Endothelial cell of umbilical vein (primary cell): ENCODE measurements at regions not wholly inside any gene's neighbourhood (a gene's known extent, or its start where the extent isn't known, plus 50 kb on each side); places are given as distances from the start of the nearest gene placed in this dataset.

ENCODE experiments used
- BruUV-seq: library from RNA; stranded (reverse); fragments of 400-500 nt; replicated peaks from 2 replicates; lab custom pipeline; 2021; lab: Mats Ljungman, UMichigan
- CTCF ChIA-PET: fragments of 300-600, 350-600 bp; sonication (Branson Sonifier 250); formaldehyde crosslinking; loops from one replicate; lab custom pipeline; 2021; ENCODE audit warnings: antibody characterized with exemption, inconsistent platforms; lab: Charles Lee
- POLR2A ChIA-PET: fragments of 300-600, 350-600 bp; sonication (Branson Sonifier 250); formaldehyde crosslinking; loops from one replicate; lab custom pipeline; 2021; ENCODE audit warnings: antibody characterized with exemption, inconsistent platforms; lab: Charles Lee
- DNase-seq: peaks from one replicate; pipeline ENCODE4 v3.0.0-alpha.2; 2011; ENCODE audit warnings: low read depth, low spot score
- FAIRE-seq: peaks from 2 replicates; lab custom pipeline; 2011; peaks lifted over from hg19 to GRCh38; lab: Jason Lieb, UNC
- H2AFZ ChIP-seq: 2 replicates; pipeline ENCODE4 v1.6.0; 2012; ENCODE audit warnings: low read depth, low read length, control low read depth, inconsistent platforms
- H3K27ac ChIP-seq: 2 replicates; pipeline ENCODE4 v1.5.1; 2011; ENCODE audit warnings: low read depth, mild to moderate bottlenecking, control low read depth, low read length, moderate library complexity; ENCODE audit not compliant: insufficient read depth
- H3K27me3 ChIP-seq, 2 experiments: 2 replicates each; pipeline versions ENCODE4 v1.6.0 to v1.6.1; 2011; ENCODE audit warnings: low read length in 2 of 2, mixed read lengths in 1 of 2; ENCODE audit not compliant: control insufficient read depth in 2 of 2, insufficient read depth in 2 of 2
- H3K36me3 ChIP-seq, 2 experiments: 2 replicates in 1 of 2; 3 replicates in 1 of 2; pipeline ENCODE4 v1.5.1; 2011; ENCODE audit warnings: low read length in 2 of 2, mild to moderate bottlenecking in 1 of 2, moderate library complexity in 1 of 2; ENCODE audit not compliant: control insufficient read depth in 2 of 2, insufficient read depth in 2 of 2; ENCODE audit errors: extremely low read depth in 1 of 2
- H3K4me1 ChIP-seq: 3 replicates; pipeline ENCODE4 v1.5.1; 2011; ENCODE audit warnings: mild to moderate bottlenecking, low read length; ENCODE audit not compliant: control insufficient read depth, insufficient read depth; ENCODE audit errors: extremely low read depth
- H3K4me2 ChIP-seq: 2 replicates; pipeline ENCODE4 v1.6.1; 2011; ENCODE audit warnings: low read length, control low read depth, mixed read lengths; ENCODE audit not compliant: insufficient read depth
- H3K4me3 ChIP-seq, 3 experiments: fragments of 200-600 bp in 1 of 3; sonication (generic), shearing (Covaris generic) in 1 of 3; replicated peaks in 1 of 3; 2 replicates each; pipeline ENCODE4 v1.5.1; 2011 to 2016; ENCODE audit warnings: control low read depth in 3 of 3, low read length in 3 of 3, mild to moderate bottlenecking in 2 of 3, inconsistent platforms in 1 of 3, low read depth in 1 of 3, moderate library complexity in 1 of 3; ENCODE audit not compliant: insufficient read depth in 1 of 3
- H3K79me2 ChIP-seq: 2 replicates; pipeline ENCODE4 v1.6.0; 2012; ENCODE audit warnings: low read length, inconsistent platforms; ENCODE audit not compliant: control insufficient read depth, insufficient read depth
- H3K9ac ChIP-seq: replicated peaks from 2 replicates; pipeline ENCODE3; 2011; ENCODE audit warnings: low read length, control low read depth; ENCODE audit not compliant: insufficient read depth; ENCODE audit errors: extremely low read depth
- H3K9me1 ChIP-seq: replicated peaks from 3 replicates; pipeline ENCODE4 v1.6.0; 2011; ENCODE audit warnings: mild to moderate bottlenecking, low read length; ENCODE audit not compliant: control insufficient read depth, insufficient read depth; ENCODE audit errors: extremely low read depth
- H3K9me3 ChIP-seq: replicated peaks from 2 replicates; pipeline ENCODE4 v1.5.1; 2012; ENCODE audit warnings: low read length, inconsistent platforms; ENCODE audit not compliant: control insufficient read depth, insufficient read depth
- H4K20me1 ChIP-seq: replicated peaks from 2 replicates; pipeline ENCODE3; 2011; ENCODE audit warnings: mild to moderate bottlenecking, low read length; ENCODE audit not compliant: control insufficient read depth, insufficient read depth; ENCODE audit errors: extremely low read depth
- CTCF ChIP-seq, 2 donors: IDR thresholded peaks; 1 replicate in 1 of 2; 2 replicates in 1 of 2; pipeline ENCODE4 v1.5.1; 2011; ENCODE audit warnings: low read length in 2 of 2, mild to moderate bottlenecking in 2 of 2, moderate library complexity in 2 of 2, control low read depth in 1 of 2, inconsistent platforms in 1 of 2, low read depth in 1 of 2; ENCODE audit not compliant: insufficient read depth in 1 of 2; ENCODE audit errors: extremely low read depth in 1 of 2
- EZH2 ChIP-seq: IDR thresholded peaks from 2 replicates; pipeline ENCODE4 v1.6.1; 2012; ENCODE audit warnings: borderline replicate concordance, low read depth, mild to moderate bottlenecking, moderate library complexity, low read length, inconsistent platforms; ENCODE audit not compliant: severe bottlenecking
- FOS ChIP-seq: IDR thresholded peaks from 2 replicates; pipeline ENCODE4 v1.6.1; 2011; ENCODE audit warnings: mild to moderate bottlenecking, low read length, moderate library complexity, borderline replicate concordance; ENCODE audit not compliant: insufficient read depth
- GATA2 ChIP-seq: IDR thresholded peaks from 2 replicates; pipeline ENCODE4 v1.7.0; 2011; ENCODE audit warnings: low read depth, mild to moderate bottlenecking, moderate library complexity, mixed read lengths, low read length; ENCODE audit not compliant: insufficient read length, insufficient read depth
- JUN ChIP-seq: IDR thresholded peaks from 2 replicates; pipeline ENCODE4 v1.6.1; 2011; ENCODE audit warnings: borderline replicate concordance, low read depth; ENCODE audit not compliant: insufficient read length, insufficient read depth
- MAX ChIP-seq: IDR thresholded peaks from 2 replicates; pipeline ENCODE4 v1.6.1; 2011; ENCODE audit not compliant: insufficient read depth, insufficient read length
- MYC ChIP-seq: IDR thresholded peaks from one replicate; pipeline ENCODE4 v1.6.1; 2011; ENCODE audit warnings: mild to moderate bottlenecking, low read depth, low read length
- POLR2A ChIP-seq: IDR thresholded peaks from 2 replicates; pipeline ENCODE4 v1.6.1; 2012; ENCODE audit warnings: low read depth, mild to moderate bottlenecking, control low read depth, low read length
- POLR2AphosphoS5 ChIP-seq: IDR thresholded peaks from 2 replicates; pipeline ENCODE4 v1.6.1; 2012; ENCODE audit warnings: low read depth, mild to moderate bottlenecking, control low read depth, low read length, moderate library complexity; ENCODE audit not compliant: insufficient read depth
- dilution Hi-C: fragments of 300-500 bp; cut with MboI; formaldehyde crosslinking; loops from one replicate; pipeline ENCODE4 v1.15.0; 2019; ENCODE audit warnings: low sequenced_read_pairs; ENCODE audit not compliant: extremely low pct_ligation_motif_present
- intact Hi-C: fragments of 100-400 bp; cut with micrococcal nuclease; formaldehyde crosslinking; loops from one replicate; pipeline ENCODE4 v1.10.0; 2022

- intact Hi-C loops = no loop called here
- dilution Hi-C loops = no loop called here
- FAIRE-seq (no peak), DNase-seq (no peak)
- TF ChIP-seq POLR2AphosphoS5 (no peak), FOS (no peak), MAX (no peak), JUN (no peak)
- BruUV-seq = no TSS peak
- Histone ChIP-seq H3K36me3 (no peaks in the 10 kb centered on the region), H3K9me1 (no peaks in the 10 kb centered on the region), H4K20me1 (no peaks in the 10 kb centered on the region), H3K27me3 (no peaks in the 10 kb centered on the region), H3K27ac (no peak overlapping the region), H3K4me2 (no peak overlapping the region), H3K4me1 (no peaks in the 10 kb centered on the region), H3K9ac (no peak overlapping the region), H2AFZ (no peak overlapping the region), H3K79me2 (no peaks in the 10 kb centered on the region), H3K9me3 (no peaks in the 10 kb centered on the region), H3K4me3 (no peak overlapping the region)
- ChIA-PET POLR2A (no interaction called here), CTCF (no interaction called here)
These were observed 202.0 kb upstream of the LHX5 start for GRCh38 chr12:113673458-113674238.

- DNase-seq (no peak), FAIRE-seq (no peak)
- dilution Hi-C loops = no loop called here
- ChIA-PET POLR2A (no interaction called here), CTCF (no interaction called here)
- Histone ChIP-seq H3K36me3 (no peaks in the 10 kb centered on the region), H3K9me3 (no peaks in the 10 kb centered on the region), H3K27me3 (no peaks in the 10 kb centered on the region), H3K4me1 (no peaks in the 10 kb centered on the region), H3K27ac (no peak overlapping the region), H3K79me2 (no peaks in the 10 kb centered on the region), H3K4me2 (no peak overlapping the region), H4K20me1 (no peaks in the 10 kb centered on the region), H2AFZ (no peak overlapping the region), H3K4me3 (no peak overlapping the region), H3K9me1 (no peaks in the 10 kb centered on the region), H3K9ac (no peak overlapping the region)
- TF ChIP-seq CTCF (IDR thresholded peaks at IDR 0.05; ENCODE audit: extremely low read depth in 1 of 2, insufficient read depth in 1 of 2, low read depth in 1 of 2, low read length in 2 of 2) = no peak
- TF ChIP-seq MAX = no peak
- TF ChIP-seq GATA2 = no peak
- TF ChIP-seq FOS = no peak
- no peak for TF ChIP-seq EZH2
- no peak for TF ChIP-seq POLR2AphosphoS5
- TF ChIP-seq POLR2A = no peak
- TF ChIP-seq JUN = no peak
- no peak for TF ChIP-seq MYC
- intact Hi-C loops = no loop called here
- BruUV-seq = no TSS peak
These were observed 199.1 kb upstream of the LHX5 start for GRCh38 chr12:113670742-113671141.
